ELR (cell line): ENCODE measurements at regions not wholly inside any gene's neighbourhood (a gene's known extent, or its start where the extent isn't known, plus 50 kb on each side); places are given as distances from the start of the nearest gene placed in this dataset.
A peak's percentile ranks its signal among the peaks of the same experiment; 100 is the strongest.
"Not testable (repeated sequence)": the region's sequence is repeated elsewhere in the genome, so short reads cannot be mapped to it uniquely, and the experiment has no call there.

Experiments used
- DNase-seq: peaks from one replicate; pipeline ENCODE4 v3.0.0-alpha.2; 2015; ENCODE audit warnings: low read depth

DNA sequence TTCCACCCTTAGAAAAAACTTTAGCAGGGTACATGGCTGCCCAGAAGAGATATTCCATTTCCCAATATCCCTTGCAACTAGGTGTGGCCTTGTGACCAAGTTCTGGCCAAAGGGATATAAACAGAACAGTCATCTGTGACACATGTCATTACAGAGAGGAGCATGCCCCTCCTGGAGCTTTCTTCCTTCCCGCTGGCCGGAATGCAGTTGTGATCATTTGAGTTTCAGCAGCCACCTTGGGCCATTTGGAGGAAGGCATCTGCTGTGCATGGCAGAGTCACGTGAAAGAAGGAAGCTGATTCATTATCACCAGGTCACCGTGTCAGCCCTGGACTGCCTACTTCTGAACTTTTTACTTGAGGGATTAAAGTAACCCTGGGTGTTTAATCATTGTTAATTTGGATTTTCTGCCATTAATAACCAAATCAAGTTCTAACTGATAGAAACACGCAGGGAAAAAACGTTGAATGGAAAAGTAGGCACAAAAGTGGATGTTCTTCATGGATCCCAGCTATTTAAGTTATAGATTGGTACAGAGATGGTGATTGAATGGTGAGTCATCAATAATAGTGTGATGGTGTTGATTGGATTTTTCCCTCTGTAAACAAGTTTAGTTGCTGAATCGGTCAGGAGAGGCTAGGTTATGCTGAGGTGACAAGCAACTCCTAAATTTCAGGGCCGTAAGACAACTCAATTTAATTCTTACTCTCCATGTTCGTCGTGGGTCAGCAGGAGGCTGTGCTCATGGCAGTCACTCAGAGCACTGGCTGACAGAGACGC is 80.7 kb upstream of the CCDC167 start:
- DNase-seq: peak; percentile 63

DNA sequence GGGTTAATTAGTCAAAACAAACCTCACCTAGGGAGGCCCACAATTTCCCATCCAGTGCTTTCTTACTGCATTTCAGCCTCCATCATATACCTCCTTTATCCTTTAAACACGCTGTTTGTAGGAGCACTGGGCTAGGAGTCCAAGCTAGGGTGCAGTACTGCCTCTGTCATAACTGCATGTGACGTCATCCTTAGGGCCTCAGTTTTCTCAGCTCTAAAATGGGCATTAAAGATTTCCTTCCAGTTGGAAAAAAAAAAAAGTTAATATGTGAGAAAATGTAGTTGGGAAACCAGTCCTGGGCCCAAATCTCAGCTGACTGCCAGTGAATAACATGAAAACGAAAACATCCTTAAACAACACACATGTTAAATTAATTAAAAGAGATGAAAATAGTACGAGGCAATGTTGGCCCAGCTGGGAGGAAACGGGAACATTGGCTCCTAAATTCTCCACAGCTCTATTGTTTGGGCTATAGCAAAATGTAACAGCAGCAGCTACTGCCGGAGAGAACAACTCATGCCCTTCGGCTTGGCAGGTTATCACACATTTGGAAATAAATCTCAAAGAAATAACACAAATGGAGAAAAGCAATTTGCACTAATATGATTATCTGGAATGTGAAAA is 79.9 kb upstream of the CCDC167 start:
- DNase-seq: no peak

DNA sequence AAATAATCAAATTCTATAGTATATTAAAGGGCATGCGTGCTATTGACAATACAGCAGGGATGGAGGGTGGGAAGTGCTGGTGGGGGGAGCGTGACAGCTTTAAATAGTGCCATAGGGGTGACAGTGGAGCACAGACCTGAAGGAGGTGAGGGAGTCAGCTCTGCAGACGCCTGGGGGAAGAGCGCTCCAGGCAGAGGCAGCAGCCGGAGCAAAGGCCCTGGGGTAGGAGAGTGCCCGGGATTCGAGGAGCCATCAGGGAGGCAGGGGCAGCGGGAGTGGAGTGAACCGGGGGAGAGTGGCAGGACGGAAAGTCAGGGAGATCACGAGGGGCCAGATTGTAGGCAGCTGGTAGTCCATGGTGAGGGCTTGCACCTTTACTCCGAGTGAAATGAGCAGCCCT is 78.4 kb upstream of the CCDC167 start:
- no peak for DNase-seq

DNA sequence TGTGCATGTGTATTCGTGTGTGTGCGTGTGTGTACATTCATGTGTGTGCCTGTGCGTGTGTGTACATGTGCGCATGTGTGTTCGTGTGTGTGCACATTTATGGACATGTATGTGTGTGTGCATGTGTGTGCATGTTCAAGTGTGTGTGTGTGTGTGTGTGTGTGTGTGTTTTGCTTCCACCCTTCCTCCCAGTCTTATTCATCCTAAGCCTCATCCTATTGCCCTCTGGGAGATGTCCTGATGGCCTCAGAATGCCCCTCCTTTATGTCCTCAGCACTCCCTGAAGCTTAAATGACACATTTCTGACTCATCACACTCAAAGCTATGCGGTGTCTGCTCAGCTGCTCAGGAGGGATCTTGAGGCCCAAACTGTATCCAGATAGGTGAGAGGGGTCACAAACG is 76.6 kb upstream of the CCDC167 start:
- peak; percentile 97 for DNase-seq

DNA sequence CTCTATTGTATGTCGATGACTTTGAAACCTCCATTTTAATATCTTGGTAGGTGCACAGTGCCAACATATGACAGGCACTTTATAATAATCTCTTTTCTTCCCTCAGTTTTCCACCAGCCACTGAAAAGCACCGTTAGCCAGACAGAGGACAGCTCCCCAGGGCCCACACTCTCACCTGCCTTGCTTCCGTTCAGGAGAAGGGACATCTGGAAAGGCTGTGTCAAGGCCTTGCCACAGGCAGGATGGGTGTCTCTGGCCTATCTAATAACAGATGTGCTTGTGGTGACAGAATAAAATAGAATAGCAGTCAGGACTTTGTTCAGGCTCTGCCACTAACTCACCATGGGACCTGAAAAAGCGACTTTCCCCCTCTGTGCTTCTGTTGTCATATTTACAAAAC is 75.5 kb upstream of the CCDC167 start:
- DNase-seq: no peak

DNA sequence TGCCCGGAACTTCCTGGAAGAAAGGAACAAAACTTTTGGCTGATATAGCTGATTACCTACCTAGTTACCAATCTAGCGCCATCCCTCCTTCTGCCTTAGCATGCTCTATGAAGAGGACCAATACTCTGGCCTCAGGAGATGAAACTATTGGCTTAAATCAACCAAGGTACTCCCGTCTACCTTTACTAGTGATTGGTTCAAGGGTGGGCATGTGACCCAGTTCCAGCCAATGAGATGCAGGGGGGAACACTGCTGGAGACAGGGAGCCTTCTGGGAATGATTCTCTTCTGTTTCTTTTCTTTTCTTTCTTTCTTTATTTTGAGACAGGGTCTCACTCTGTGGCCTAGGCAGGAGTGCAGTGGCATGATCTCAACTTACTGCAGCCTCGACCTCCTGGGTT is 72.6 kb upstream of the CCDC167 start:
- no peak for DNase-seq

DNA sequence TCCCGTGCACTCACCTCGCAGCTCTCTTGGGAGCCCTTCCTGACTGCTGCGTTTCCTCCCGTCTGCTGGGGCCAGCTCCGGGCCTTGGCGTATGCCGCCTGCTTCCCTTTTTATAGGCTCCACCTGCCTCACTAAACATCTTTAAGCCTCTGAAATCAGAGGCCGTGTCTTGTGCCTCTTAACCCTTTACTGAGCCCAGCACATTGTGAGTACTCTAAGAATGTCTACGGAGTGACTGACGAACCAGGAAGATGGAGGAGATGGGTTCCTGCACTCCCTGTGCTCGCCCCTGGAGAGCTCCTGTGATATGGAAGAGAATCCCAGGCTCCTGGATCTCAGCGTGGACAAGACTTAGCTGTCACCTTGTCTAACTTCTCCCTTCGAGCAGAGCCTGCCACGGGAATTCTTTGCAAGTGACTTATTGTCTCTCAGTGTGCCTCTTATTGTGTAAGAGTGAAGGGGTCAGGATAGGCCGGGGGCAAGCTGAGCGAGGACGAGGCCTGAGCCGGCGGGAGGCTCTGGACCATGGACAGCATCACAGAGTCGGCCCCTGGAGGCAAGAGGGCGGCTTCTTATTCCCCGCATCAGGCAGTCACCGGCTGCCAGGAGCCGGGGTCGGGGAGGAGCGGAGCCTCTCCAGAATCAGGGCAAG is 70.9 kb upstream of the CCDC167 start:
- no peak for DNase-seq

DNA sequence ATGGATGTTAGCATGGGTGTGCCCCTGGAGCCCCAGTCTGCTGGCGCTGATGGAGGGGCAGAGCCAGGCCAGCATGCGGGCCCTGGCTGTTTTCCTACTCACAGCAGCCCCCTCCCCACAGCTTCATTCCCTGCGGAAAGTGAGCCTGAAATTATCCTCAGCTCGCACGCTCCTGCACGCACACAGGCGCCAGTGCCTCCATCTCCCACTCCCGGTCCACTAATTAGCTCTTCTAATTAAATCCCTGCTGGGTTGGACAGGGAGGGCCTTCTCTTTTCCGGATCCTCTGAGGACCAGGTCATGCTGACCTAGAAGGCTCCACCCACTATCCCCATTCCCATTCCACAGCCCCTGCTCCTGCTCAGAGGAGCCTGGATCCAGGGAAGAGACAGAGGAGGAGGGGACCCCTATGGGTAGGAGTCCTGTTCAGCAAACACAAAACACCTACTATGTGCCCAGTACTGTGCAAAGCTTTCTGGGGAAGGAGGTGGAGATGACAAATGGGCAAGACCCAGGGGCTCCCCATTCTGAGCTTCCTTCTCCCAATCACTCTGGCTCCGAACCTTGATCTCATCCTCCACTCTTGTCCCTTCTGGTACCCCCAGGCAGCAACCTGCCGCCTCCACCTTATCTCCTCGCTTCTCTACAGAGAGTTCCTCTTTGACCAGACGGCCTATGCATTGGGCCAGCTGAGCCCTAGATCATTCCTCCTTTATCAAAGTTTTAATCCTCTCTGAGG is 70.2 kb upstream of the CCDC167 start:
- no peak for DNase-seq

DNA sequence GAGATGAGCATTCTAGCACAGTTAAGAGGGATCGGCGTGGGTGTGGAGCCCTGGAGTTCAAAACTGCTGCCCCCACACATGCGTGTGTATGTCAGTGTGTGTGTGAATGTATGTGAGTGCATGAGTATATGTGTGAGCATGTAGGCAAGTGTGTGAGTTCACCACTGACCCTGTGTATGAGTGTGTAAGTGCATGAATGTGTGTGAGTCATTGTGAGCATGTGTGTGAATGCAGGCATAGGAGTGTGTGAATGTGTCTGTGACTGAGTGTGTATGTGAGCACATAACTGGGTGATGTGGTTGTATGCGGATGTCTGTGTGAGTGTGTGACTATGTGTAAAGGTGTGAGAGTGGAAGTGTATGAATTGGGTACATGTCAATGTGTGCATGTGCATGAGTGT is 69.6 kb upstream of the CCDC167 start:
- no peak for DNase-seq

DNA sequence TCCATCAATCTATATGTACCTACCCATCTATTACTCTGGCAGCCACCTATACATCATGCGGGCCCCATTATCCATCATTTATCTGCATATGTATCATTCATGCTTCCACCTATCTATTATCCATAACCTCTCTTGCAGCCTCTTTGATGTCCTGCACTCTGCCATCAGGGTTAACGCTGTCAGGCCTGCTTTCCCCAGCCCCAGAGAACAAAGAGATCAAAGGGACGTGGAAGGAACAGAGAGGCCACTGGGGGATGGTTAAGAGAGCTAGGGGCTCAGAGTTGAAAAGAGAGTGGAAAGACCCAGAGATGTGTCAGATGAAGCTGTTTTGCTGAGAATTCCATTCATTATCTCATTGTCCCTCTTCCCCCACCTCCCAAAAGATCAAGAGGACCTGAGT is 67.3 kb upstream of the CCDC167 start:
- DNase-seq: no peak

DNA sequence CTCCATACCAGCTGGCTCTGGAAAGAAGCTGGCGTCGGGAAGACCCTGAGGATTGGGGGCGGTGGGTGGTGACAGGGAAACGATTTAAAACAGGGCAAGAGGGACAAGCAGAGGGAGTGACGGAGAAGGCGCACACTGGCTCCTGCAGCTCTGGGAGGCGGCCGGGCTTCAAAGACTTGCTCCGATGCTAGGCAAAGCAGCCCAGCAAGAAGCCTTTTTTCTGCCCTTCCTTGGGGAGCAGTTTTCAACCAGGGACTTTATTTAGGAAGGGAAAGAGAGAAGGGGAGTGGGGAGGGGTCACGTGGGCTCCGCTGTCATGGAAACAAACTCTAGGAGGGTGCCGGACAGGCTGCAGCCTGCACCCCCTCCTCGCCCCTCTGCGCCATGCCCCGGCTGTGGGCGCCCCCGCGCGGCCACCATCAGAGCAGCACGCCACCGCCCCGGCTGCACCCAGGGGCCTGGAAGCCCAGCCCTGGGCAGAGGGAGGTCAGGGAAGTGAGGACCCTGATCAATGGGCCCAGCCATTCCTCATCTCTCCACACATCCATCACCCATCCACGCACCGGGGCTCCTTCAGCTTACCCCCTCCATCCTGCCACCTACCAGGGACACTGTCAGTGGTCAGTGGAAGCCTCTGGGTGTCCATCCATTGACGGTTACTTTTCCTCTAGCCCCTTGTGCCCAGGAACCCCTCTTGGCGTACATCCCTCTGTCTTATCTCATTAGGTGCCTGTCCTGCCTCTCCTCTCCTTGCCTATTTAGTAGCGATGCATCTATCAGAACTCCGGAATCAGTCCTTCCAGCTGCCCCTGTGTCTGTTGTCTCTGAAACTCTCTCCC is 66.6 kb upstream of the CCDC167 start:
- DNase-seq: peak; percentile 42

DNA sequence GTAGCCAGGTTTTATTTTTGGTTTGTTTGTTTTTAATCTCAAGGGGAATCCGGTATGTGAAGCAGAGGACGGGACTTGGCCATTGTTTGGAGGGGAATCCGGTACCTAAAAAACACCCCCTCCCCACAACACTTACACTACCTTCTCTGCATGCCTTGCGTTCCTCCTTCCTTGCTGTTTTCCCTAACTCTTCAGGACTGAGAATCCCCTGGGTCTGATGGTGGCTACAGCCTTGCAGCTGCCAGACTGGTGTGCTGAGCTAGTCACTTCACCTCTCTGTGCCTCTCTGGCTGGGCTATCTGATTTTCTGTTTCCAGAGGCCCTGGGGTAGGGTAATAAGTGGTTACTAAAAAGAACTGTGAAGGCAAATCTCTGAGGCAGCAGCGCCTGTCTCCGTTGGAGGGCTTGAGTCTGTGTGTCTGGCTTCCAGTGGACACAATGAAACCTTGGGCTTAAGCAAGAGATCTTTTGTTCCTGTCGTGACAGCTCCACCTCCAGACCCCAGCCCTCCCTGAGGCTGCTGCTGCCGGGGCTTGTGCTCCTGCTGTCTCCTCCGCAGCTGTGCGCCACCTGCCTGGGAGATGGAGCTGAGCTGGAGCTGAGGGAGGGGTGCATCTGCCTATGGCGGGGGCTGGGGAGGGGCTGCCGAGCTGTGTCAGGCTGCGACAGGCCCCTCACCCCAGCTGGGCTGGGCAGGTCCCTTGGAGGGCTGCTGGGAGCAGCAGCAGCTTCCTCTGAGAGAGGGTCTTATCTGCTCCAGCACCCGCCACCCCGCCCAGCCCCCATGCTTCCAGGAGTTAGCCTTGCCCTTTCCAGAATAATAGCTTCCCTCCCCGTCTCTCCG is 65.8 kb upstream of the CCDC167 start:
- DNase-seq: no peak

DNA sequence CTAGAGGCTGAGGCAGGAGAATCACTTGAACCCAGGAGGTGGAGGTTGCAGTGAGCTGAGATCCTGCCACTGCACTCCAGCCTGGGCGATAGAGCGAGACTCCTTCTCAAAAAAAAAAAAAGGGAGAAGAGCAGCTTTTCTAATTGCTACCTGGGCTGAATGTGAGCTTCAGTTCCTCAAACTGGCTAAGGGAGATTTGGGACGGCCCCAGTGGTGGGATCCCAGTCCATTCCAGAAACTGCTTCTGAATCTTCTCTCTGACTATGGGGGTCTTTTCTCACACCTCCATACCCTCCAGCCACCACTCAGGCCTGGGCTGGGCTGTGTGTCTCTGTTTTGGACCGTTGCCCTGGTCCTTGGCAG is 63.2 kb upstream of the CCDC167 start:
- DNase-seq: not testable (repeated sequence)

DNA sequence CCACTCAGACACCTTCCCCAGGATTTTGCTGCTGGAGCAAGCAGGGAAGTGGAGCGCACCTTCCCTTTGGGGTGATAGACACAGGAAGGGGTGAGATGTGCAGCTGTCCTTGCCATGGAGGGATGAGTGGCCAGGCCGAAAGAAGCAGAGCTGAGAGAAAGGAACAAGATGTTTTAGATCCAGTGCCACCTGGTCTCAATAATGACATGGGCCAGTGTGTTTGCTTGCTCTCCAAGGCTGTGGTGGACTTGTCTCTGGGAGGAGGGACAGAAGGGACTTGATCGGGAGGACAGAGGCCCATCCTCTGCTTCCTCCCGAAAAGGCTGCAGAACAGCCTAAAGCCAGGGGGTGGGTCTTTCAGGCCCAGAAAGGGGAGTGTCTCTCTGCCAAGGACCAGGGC is 61.7 kb upstream of the CCDC167 start:
- no peak for DNase-seq

DNA sequence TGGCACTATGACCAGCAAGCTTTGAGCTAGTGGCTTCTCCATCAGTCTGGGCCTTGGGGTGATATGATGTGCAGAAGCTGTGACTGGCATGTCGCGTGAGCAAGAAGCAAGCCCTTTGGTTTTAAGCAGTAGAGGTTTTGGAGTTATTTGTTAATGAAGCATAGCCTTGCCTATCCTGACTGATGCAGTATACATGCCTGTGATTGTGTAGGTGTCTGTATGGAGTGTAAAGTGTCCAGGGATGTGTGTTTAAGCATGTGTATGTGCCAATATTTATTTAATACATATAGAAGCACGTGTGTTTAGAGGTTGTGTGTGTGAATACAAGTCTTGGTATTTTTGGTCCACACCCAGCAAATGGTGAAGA is 61.0 kb upstream of the CCDC167 start:
- no peak for DNase-seq

DNA sequence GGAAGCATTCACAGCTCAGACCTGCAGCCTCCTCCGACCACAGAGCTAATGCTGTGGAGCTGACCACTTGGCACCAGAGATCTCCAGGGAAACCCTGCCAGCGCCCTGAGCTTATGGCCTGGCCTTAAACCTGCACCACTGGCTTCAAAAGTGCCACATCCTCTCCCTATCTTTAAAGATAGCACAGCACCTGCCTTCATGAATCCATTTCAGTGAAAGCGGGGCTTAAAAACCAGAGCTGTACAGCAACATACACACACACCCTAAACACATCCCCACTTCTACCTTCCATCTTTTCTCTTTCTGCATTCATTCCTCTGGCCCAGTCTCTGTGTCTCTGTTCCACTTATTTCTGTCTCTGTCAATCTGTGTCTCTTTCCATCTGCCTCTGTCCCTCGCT is 59.8 kb upstream of the CCDC167 start:
- DNase-seq: no peak

DNA sequence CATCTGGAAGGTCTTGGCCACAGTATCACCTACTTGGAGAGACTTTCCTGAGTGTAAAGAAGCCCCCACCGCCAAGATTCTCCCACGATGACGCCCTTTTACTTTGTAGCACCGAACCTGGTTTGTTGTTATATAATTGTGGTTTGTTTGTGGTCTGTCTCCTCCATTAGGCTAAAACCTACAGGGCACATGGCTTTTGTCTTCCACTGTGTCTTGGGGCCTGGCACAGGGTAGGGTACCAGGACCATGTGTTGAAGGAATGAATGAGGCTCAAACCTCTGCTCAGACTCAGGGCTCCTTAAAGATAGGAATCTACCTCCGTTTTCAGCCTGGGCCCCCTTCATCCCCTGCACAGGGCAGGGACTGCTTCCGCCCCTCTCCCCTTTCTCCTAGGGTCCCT is 59.4 kb upstream of the CCDC167 start:
- DNase-seq: no peak

DNA sequence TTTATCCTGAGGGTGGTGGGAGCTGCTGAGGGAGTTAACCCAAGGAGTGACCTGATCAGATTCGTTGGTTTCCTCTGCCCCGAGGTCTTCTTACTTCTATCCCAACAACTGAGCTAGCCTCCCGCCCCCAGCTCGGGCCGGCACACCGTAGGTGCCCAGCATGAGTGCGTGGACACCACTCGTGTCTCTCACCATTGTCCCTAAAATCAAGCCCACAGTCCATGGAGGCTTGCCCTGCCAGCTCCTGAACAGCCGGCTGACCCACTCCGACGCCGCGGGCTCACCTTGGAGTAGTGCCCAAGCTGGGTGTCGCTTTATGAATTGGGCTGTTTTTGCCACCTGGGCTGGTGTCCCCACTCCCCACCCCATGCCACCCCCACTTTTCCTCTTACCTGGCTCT is 59.0 kb upstream of the CCDC167 start:
- no peak for DNase-seq

DNA sequence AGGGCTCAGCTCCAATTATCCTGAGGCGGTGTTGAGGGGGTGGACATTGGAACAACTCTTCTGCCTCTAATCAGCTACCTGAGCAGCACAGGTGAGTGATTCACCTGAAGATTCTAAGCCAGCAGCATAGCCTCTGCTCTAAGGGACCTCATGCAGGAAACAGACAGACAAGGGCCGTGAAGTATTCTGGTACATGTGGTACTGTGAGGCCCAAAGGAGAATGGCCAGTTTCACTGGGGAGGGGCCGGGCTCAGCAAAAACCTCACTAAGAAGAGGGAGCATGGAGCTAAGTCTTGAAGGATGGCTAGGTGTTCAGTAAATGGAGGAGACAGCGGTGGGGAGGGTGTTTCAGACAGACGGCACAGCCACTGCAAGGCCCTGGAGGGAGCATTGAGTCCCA is 58.5 kb upstream of the CCDC167 start:
- no peak for DNase-seq

DNA sequence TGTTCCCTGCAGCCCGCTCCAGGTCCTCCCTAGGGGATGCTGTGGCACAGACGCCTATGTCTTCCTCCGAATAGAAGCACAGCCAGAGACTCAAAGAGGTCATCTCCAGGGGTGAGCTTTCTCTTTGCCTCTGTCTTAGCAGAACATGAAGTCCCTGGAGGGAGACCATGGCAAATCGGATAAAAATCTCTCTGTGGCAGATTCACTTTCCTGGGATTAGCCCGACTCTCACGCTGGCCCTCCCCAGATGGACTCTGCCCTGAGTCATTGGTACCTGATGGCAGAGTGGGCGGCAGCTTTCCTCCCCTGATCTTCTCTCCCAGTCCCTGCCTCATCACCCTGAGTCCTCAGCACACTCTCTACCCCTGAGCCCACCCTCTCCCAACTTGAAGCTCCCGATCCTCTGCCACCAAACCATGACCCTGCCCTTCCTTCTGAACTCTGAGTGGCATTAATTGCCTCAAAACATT is 58.0 kb upstream of the CCDC167 start:
- no peak for DNase-seq
